Ovary (tissue), 3 donors: ENCODE measurements at regions not wholly inside any gene's neighbourhood (a gene's known extent, or its start where the extent isn't known, plus 50 kb on each side); places are given as distances from the start of the nearest gene placed in this dataset.

Experiments used
- CTCF ChIP-seq, 3 donors: fragments of 450-650 bp in 2 of 3; fragments of 200-600 bp in 1 of 3; IDR thresholded peaks; one replicate each; pipeline versions ENCODE4 v1.5.1 to v1.8.0; 2016 to 2022; ENCODE audit warnings: antibody characterized with exemption in 3 of 3, mild to moderate bottlenecking in 1 of 3
- EP300 ChIP-seq: sonication (generic); formaldehyde crosslinking; IDR thresholded peaks from one replicate; pipeline ENCODE4 v1.6.1; 2017; ENCODE audit warnings: antibody characterized with exemption
- POLR2A ChIP-seq: fragments of 450-650 bp; IDR thresholded peaks from one replicate; pipeline ENCODE4 v1.6.1; 2017; ENCODE audit warnings: antibody characterized with exemption, mild to moderate bottlenecking, moderate library complexity
- donor health status: DM: no; HTN: no; CAD: no.

- TF ChIP-seq CTCF (IDR thresholded peaks at IDR 0.05), result no peak
- TF ChIP-seq POLR2A, result no peak
- no peak for TF ChIP-seq EP300
These were observed 573.3 kb downstream of the MCTP2 start for GRCh38 chr15:94804613-94805012.
